ENCODE measurements at regions not wholly inside any gene's neighbourhood (a gene's known extent, or its start where the extent isn't known, plus 50 kb on each side); places are given as distances from the start of the nearest gene placed in this dataset.

GRCh38 chr3:117939425-117940027 is 1095.1 kb downstream of the IGSF11 start:
- TF ChIP-seq CTCF (IDR thresholded peaks at IDR 0.05): no peak
- no peaks in the 10 kb centered on the region for H3K4me1 ChIP-seq
- DNase-seq (no peak), ATAC-seq (no peak)
- H3K27me3 ChIP-seq (ENCODE audit: insufficient read depth in 3 of 3, low read length in 2 of 3): no peaks in the 10 kb centered on the region
- H3K4me3 ChIP-seq: no peak overlapping the region
- no peaks in the 10 kb centered on the region for H3K36me3 ChIP-seq (ENCODE audit: insufficient read depth in 1 of 2, low read depth in 1 of 2)
- WGBS, 3 donors: 84 to 92% (median 90%) methylated on average over 1 of the region's 1 CpG
- H3K9me3 ChIP-seq: no peaks in the 10 kb centered on the region
- no peak overlapping the region for H3K27ac ChIP-seq
- intact Hi-C loops (cut with DNase I): no loop called here

GRCh38 chr3:117941015-117941414 is 1093.6 kb downstream of the IGSF11 start:
- Histone ChIP-seq H3K27me3 (ENCODE audit: insufficient read depth in 3 of 3, low read length in 2 of 3) (no peaks in the 10 kb centered on the region), H3K27ac (no peak overlapping the region), H3K4me1 (no peaks in the 10 kb centered on the region), H3K36me3 (ENCODE audit: insufficient read depth in 1 of 2, low read depth in 1 of 2) (no peaks in the 10 kb centered on the region), H3K4me3 (no peak overlapping the region), H3K9me3 (no peaks in the 10 kb centered on the region)
- DNase-seq (no peak), ATAC-seq (no peak)
- TF ChIP-seq CTCF (IDR thresholded peaks at IDR 0.05): no peak
- intact Hi-C loops (cut with DNase I): no loop called here

GRCh38 chr3:117941756-117942155 is 1092.9 kb downstream of the IGSF11 start:
- TF ChIP-seq CTCF (IDR thresholded peaks at IDR 0.05): no peak
- H3K9me3 ChIP-seq: no peaks in the 10 kb centered on the region
- H3K27me3 ChIP-seq (ENCODE audit: insufficient read depth in 3 of 3, low read length in 2 of 3): no peaks in the 10 kb centered on the region
- 86 to 91% (median 89%) methylated on average over 4 of the region's 4 CpGs for WGBS, 3 donors
- H3K27ac ChIP-seq: no peak overlapping the region
- intact Hi-C loops (cut with DNase I): no loop called here
- H3K4me3 ChIP-seq: no peak overlapping the region
- no peaks in the 10 kb centered on the region for H3K36me3 ChIP-seq (ENCODE audit: insufficient read depth in 1 of 2, low read depth in 1 of 2)
- ATAC-seq: no peak
- DNase-seq: no peak
- no peaks in the 10 kb centered on the region for H3K4me1 ChIP-seq

- no peak overlapping the region for H3K27ac ChIP-seq
- no peak for DNase-seq
- 66 to 74% (median 73%) methylated on average over 1 of the region's 1 CpG for WGBS, 3 donors
- no peaks in the 10 kb centered on the region for H3K4me1 ChIP-seq
- H3K9me3 ChIP-seq: no peaks in the 10 kb centered on the region
- no peak for ATAC-seq
- H3K4me3 ChIP-seq: no peak overlapping the region
- peaks cover 0 to 2% (median 0%) of the 10 kb centered on the region in 3 donors for H3K27me3 ChIP-seq (ENCODE audit: insufficient read depth in 3 of 3, low read length in 2 of 3)
- H3K36me3 ChIP-seq (ENCODE audit: insufficient read depth in 1 of 2, low read depth in 1 of 2): no peaks in the 10 kb centered on the region
- intact Hi-C loops (cut with DNase I): no loop called here
- no peak for TF ChIP-seq CTCF (IDR thresholded peaks at IDR 0.05)
Measured at GRCh38 chr3:117954131-117954530, 1080.5 kb downstream of the IGSF11 start.

- Histone ChIP-seq H3K4me3 (no peak overlapping the region), H3K27me3 (ENCODE audit: insufficient read depth in 3 of 3, low read length in 2 of 3) (peaks cover 0 to 2% (median 0%) of the 10 kb centered on the region in 3 donors), H3K27ac (no peak overlapping the region), H3K4me1 (no peaks in the 10 kb centered on the region), H3K36me3 (ENCODE audit: insufficient read depth in 1 of 2, low read depth in 1 of 2) (no peaks in the 10 kb centered on the region), H3K9me3 (no peaks in the 10 kb centered on the region)
- TF ChIP-seq CTCF (IDR thresholded peaks at IDR 0.05): no peak
- DNase-seq (no peak), ATAC-seq (no peak)
- intact Hi-C loops (cut with DNase I): no loop called here
Measured at GRCh38 chr3:117955196-117955595, 1079.5 kb downstream of the IGSF11 start.
